BJ (cell line): ENCODE measurements at regions not wholly inside any gene's neighbourhood (a gene's known extent, or its start where the extent isn't known, plus 50 kb on each side); places are given as distances from the start of the nearest gene placed in this dataset.

ENCODE experiments used
- CTCF ChIA-PET: fragments of 350-600 bp; formaldehyde crosslinking; extraction: SDS; loops from one replicate; lab custom pipeline; 2021; ENCODE audit warnings: antibody characterized with exemption, inconsistent platforms; lab: Yijun Ruan, JAX
- POLR2A ChIA-PET: fragments of 300-600 bp; sonication (Branson Sonifier 250); formaldehyde crosslinking; extraction: SDS; loops from one replicate; lab custom pipeline; 2021; ENCODE audit warnings: antibody characterized with exemption; lab: Charles Lee
- DNase-seq: peaks from one replicate; pipeline ENCODE4 v3.0.0-alpha.2; 2011; ENCODE audit warnings: low read depth
- H3K27me3 ChIP-seq: 2 replicates; pipeline ENCODE4 v1.6.0; 2011; ENCODE audit warnings: low read length; ENCODE audit not compliant: control insufficient read depth, insufficient read depth
- H3K36me3 ChIP-seq: 2 replicates; pipeline ENCODE4 v1.5.1; 2011; ENCODE audit warnings: low read length; ENCODE audit not compliant: control insufficient read depth, insufficient read depth
- H3K4me3 ChIP-seq: 2 replicates; pipeline ENCODE4 v1.5.1; 2011; ENCODE audit warnings: low read depth, mild to moderate bottlenecking, control low read depth, low read length
- CTCF ChIP-seq: IDR thresholded peaks from 2 replicates; pipeline ENCODE4 v1.5.1; 2011; ENCODE audit warnings: low read depth, mild to moderate bottlenecking, control low read depth, inconsistent platforms, low read length, moderate library complexity; ENCODE audit not compliant: insufficient read depth

GRCh38 chr10:108445746-108446145 lies 1281.2 kb upstream of the SORCS1 start:
- Histone ChIP-seq H3K36me3 (no peaks in the 10 kb centered on the region), H3K27me3 (no peaks in the 10 kb centered on the region), H3K4me3 (no peak overlapping the region)
- ChIA-PET POLR2A (interaction anchor here (0.6 kb wide), 1 partner anchor 28 kb away, joined by 4 read pairs; no protein-coding TSS in a partner anchor), CTCF (no interaction called here)
- no peak for TF ChIP-seq CTCF
- DNase-seq = no peak

- ChIA-PET POLR2A (no interaction called here), CTCF (no interaction called here)
- no peak overlapping the region for H3K4me3 ChIP-seq
- no peak for DNase-seq
- no peak for TF ChIP-seq CTCF
- H3K27me3 ChIP-seq = no peaks in the 10 kb centered on the region
- H3K36me3 ChIP-seq = no peaks in the 10 kb centered on the region
Observed at GRCh38 chr10:108443636-108444035, 1279.1 kb upstream of the SORCS1 start.

GRCh38 chr10:108439397-108439796 lies 1274.9 kb upstream of the SORCS1 start:
- no peak for TF ChIP-seq CTCF
- Histone ChIP-seq H3K36me3 (no peaks in the 10 kb centered on the region), H3K27me3 (no peaks in the 10 kb centered on the region), H3K4me3 (no peak overlapping the region)
- DNase-seq = no peak
- ChIA-PET POLR2A (no interaction called here), CTCF (no interaction called here)

- POLR2A ChIA-PET = no interaction called here
- Histone ChIP-seq H3K4me3 (no peak overlapping the region), H3K36me3 (no peaks in the 10 kb centered on the region), H3K27me3 (no peaks in the 10 kb centered on the region)
- CTCF ChIA-PET = no interaction called here
- DNase-seq = no peak
- TF ChIP-seq CTCF = no peak
Observed at GRCh38 chr10:108436096-108436495, 1271.6 kb upstream of the SORCS1 start.

- CTCF ChIA-PET = no interaction called here
- no peak for TF ChIP-seq CTCF
- no peaks in the 10 kb centered on the region for H3K27me3 ChIP-seq
- no peak overlapping the region for H3K4me3 ChIP-seq
- no peak for DNase-seq
- no peaks in the 10 kb centered on the region for H3K36me3 ChIP-seq
- POLR2A ChIA-PET = no interaction called here
Observed at GRCh38 chr10:108434559-108435252, 1270.2 kb upstream of the SORCS1 start.
